ENCODE measurements at regions not wholly inside any gene's neighbourhood (a gene's known extent, or its start where the extent isn't known, plus 50 kb on each side); places are given as distances from the start of the nearest gene placed in this dataset.
A peak's percentile ranks its signal among the peaks of the same experiment; 100 is the strongest.

DNA sequence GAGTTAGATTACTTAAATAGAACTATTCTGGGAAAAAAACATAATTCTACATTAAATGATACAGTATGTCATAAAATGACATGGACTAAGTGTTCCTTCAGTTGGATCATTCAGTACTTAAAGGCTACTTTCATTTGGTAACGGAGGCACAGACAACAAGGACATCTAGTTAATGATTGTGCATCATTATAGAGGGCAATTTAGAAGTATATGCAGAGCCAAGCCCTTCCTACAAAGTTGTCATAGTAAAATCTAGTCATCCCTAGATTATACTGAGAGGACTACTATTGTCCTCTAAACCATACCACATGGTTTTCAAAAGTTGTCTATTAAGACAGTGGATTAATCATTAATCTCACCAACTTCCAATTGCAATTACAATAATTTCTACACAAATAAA lies 53.9 kb upstream of the STXBP5 start:
- WGBS (ENCODE audit: low lambda C conversion rate, missing lambda C conversion rate) = 65% methylated on average over 1 of the region's 1 CpG
- H3K27ac ChIP-seq = peak overlapping the region; percentile 47

More for the DNA sequence above, 53.9 kb upstream of the STXBP5 start:
- H3K79me2 ChIP-seq = no peaks in the 10 kb centered on the region
- no peaks in the 10 kb centered on the region for H3K36me3 ChIP-seq (replicated peaks; ENCODE audit: insufficient read depth, low read depth)
- H3K4me2 ChIP-seq = peak overlapping the region; percentile 27
- TF ChIP-seq CTCF (IDR thresholded peaks at IDR 0.05; ENCODE audit: poor library complexity) (no peak), EZH2 (IDR thresholded peaks at IDR 0.05; ENCODE audit: borderline replicate concordance) (no peak), EZH2phosphoT487 (IDR thresholded peaks at IDR 0.05; ENCODE audit: low read depth, severe bottlenecking, unreplicated experiment) (no peak)
- no peaks in the 10 kb centered on the region for H3K9me3 ChIP-seq (ENCODE audit: low read depth)
- no peak overlapping the region for H3K4me3 ChIP-seq
- H4K20me1 ChIP-seq (ENCODE audit: insufficient read depth, poor library complexity, severe bottlenecking) = no peaks in the 10 kb centered on the region
- H2AFZ ChIP-seq = no peak overlapping the region
- no peaks in the 10 kb centered on the region for H3K27me3 ChIP-seq
- H3K4me1 ChIP-seq (ENCODE audit: insufficient read depth) = peaks cover 12% of the 10 kb centered on the region
- peak; percentile 41 for DNase-seq (ENCODE audit: low spot score)
- no peaks in the 10 kb centered on the region for H3K9me2 ChIP-seq (replicated peaks; ENCODE audit: insufficient read depth)

Measured in hepatocyte (in vitro differentiated cells).